GM23248 (cell line): ENCODE measurements at regions not wholly inside any gene's neighbourhood (a gene's known extent, or its start where the extent isn't known, plus 50 kb on each side); places are given as distances from the start of the nearest gene placed in this dataset.

ENCODE experiments used
- EZH2 ChIP-seq: fragments of 200-600 bp; sonication (generic); IDR thresholded peaks from 2 replicates; pipeline ENCODE4 v1.6.1; 2018; ENCODE audit warnings: antibody characterized with exemption, mild to moderate bottlenecking; ENCODE audit not compliant: insufficient read depth, poor library complexity, severe bottlenecking
- EZH2phosphoT487 ChIP-seq: fragments of 200-600 bp; sonication (generic); IDR thresholded peaks from 2 replicates; pipeline ENCODE4 v1.6.1; 2018; ENCODE audit warnings: antibody characterized with exemption, moderate library complexity, mild to moderate bottlenecking, low read depth; ENCODE audit not compliant: insufficient read depth

DNA sequence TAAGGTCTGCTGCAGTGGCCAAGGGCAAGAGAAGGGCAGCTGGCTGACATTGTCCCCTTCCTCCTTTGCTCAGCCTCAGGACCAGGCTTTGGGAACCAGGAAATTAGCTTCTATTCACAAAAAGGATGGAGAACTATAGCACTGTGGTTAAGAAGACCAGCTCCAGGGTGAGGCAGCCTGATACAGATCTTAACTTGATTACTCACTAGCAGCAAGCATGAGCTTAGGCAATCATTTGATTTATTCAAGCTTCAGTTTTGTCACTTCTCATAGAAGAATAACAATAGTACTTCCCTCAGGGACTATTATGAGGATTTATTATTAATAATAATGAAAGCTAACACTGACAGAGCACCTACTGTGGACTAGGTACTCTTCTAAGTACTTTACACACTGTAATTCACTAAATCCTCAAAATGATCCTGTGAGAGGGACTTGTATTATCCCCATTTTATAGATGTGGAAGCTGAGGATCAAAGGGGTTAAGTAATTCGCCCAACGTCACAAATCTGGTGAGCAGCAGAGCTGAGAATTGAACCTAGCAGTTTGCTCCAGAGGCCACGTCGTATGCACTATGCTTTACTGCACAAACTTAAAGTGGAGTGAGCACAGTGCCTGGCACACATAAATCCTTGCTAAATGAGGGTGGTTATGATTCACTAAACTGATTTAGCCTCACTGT, 130.4 kb upstream of the PAK3 start:
- TF ChIP-seq EZH2 = no peak
- TF ChIP-seq EZH2phosphoT487 = no peak
